WI38 (cell line): ENCODE measurements at regions not wholly inside any gene's neighbourhood (a gene's known extent, or its start where the extent isn't known, plus 50 kb on each side); places are given as distances from the start of the nearest gene placed in this dataset.

ENCODE experiments used
- H3K4me3 ChIP-seq: 2 replicates; pipeline ENCODE4 v1.5.1; 2011; ENCODE audit warnings: low read depth, mild to moderate bottlenecking, control low read depth, low read length
- TF ChIP-seq, protein P1 (sequence below): IDR thresholded peaks from 2 replicates; pipeline ENCODE4 v1.5.1; 2012; ENCODE audit warnings: low read depth, mild to moderate bottlenecking, control low read depth, low read length

DNA sequence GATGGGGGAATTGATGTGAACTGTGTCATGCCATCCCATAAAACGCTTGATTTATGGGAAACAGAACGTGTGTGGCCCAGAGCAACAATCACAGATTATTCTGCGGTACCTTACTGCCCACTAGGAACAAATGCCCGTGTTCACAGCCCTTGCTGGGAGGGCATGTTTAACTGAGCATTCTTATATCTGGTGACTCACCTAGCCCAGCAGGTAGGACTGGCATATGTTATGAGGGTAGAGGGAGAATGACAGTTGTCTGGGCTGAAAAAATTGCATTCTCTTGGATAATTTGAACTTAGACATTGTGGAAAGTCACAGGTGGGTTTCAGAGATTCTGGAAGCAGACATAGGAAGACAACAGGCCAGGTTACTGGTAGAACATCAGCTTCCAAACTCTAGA lies 460.6 kb downstream of the DMRT2 start:
- TF ChIP-seq, protein P1, sequence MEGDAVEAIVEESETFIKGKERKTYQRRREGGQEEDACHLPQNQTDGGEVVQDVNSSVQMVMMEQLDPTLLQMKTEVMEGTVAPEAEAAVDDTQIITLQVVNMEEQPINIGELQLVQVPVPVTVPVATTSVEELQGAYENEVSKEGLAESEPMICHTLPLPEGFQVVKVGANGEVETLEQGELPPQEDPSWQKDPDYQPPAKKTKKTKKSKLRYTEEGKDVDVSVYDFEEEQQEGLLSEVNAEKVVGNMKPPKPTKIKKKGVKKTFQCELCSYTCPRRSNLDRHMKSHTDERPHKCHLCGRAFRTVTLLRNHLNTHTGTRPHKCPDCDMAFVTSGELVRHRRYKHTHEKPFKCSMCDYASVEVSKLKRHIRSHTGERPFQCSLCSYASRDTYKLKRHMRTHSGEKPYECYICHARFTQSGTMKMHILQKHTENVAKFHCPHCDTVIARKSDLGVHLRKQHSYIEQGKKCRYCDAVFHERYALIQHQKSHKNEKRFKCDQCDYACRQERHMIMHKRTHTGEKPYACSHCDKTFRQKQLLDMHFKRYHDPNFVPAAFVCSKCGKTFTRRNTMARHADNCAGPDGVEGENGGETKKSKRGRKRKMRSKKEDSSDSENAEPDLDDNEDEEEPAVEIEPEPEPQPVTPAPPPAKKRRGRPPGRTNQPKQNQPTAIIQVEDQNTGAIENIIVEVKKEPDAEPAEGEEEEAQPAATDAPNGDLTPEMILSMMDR: no peak
- H3K4me3 ChIP-seq: no peak overlapping the region

DNA sequence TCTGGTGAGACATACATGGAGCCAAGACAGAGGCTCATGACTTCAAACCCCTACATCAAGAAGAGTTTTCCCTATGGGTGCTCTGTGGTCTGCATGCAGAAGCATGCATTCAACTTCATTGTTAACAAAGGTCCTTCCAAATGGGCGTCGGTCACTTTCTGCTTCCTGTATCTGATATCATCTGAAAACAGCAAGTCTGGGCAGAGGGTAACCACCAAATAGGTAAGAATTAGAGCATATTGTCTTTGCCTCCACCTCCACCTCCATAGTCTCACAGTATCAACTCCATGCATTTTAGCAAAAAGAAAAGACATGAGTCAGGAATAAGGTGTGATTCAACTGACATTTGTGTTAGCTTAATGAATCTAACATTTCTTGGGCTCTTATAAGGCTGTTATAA lies 462.9 kb downstream of the DMRT2 start:
- TF ChIP-seq, protein P1: no peak
- no peak overlapping the region for H3K4me3 ChIP-seq

DNA sequence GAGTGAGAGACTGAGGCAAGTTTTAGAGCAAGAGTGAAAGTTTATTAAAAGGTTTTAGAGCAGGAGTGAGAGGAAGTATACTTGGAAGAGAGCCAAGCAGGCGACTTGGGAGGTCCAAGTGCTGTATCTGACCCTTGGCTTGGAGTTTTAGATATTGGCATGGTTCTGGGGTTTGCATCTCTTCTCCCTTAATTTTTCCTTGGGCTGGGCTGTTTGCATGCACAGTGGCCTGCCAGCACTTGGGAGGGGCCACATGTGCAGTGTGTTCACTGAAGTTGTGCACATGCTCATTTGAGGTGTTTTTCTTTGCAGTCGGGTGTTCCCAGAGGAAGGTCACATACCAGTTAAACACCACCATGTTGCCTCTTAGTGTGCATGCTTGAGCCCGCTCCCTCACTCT lies 464.1 kb downstream of the DMRT2 start:
- no peak overlapping the region for H3K4me3 ChIP-seq
- TF ChIP-seq, protein P1: no peak

DNA sequence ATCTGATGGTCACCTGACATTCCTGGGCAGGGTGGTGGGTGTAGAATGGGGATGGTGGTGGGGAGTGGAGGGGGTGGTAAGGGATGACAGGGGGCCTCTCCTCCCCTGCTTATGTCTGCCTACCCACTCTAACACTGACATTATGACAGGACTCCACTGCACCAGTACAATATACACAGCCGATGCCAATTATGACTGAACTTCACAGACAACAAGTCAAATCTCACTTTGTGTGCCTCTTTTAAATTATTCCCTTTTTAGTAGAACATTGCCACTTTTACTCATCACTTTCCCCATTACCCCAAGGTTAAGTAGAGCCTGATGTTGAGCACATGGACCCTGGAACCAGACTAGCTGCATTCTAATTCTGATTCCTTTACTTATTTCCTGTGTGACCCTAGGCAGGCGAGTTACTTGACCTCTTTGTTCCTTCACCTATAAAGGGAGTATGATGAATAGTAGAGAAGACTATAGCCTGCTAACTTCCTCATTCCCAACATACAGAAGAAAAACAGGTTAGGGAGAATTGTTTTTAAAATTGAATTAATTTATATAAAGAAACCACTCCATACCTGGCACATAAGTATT lies 464.7 kb downstream of the DMRT2 start:
- TF ChIP-seq, protein P1: no peak
- H3K4me3 ChIP-seq: no peak overlapping the region

DNA sequence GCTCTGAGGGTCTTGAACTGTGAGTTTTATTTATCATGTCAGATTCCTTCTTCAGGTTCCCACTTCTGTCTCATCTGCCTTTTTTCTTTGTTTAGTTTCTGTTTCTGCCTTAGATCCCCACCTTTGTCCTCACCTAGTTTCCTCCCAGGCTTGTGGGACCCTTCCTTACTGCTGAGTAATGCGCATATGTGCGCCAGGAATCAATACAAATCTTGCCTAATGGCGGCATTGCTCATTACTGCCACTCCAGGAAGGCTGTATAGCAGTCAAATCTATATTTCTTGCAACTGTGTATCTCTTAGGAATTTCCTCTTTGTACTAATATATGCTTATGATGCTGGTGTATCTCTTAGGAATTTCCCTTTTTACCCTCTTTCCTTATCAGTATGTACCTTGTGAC lies 465.4 kb downstream of the DMRT2 start:
- TF ChIP-seq, protein P1: no peak
- H3K4me3 ChIP-seq: no peak overlapping the region

DNA sequence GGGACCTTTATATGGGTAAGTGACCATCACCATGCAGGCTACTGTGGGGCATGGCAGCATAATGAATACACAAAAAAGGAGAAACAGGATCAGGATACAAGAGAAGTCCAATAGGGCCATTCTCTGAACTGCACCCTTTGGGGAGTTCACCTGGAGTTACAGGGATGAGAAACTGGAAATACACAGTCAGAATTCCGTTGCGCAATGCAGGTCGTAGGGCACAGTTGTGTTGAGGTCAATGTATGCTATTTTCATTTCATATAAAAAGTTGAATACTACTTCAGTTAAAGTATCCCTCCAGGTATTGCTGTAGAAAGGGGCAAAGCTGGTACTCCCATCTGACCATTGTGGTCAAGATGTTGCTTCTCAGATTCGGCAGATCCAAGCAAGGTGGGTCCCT lies 471.4 kb downstream of the DMRT2 start:
- TF ChIP-seq, protein P1: no peak
- no peak overlapping the region for H3K4me3 ChIP-seq

DNA sequence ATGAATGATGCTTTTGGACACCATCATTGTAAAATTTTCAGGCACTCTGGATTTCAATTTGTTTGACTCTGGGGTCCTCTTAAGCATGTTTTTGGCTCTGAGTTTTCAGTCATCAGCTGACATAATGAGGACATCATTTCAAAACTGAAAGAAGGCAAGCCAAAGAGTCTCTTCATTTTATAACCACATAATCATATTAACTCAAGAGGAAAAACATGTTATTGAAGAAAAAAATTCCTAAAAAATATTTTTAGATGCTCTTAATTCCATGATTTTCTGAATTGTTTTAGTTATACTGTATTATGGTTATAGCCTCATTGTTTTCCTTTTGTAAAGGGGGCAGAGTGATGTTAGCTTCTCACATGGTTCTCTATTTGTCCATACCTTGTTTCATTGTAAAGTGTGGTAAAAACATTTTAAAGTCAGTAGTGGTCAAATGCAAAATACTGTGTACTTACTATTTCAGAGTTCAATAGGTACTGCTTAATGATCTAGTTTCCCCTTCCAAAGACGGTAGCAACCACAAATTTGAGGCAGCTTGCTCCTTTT lies 472.1 kb downstream of the DMRT2 start:
- TF ChIP-seq, protein P1: no peak
- no peak overlapping the region for H3K4me3 ChIP-seq
